HG03139 (cell line): ENCODE measurements at regions not wholly inside any gene's neighbourhood (a gene's known extent, or its start where the extent isn't known, plus 50 kb on each side); places are given as distances from the start of the nearest gene placed in this dataset.
"Not testable (repeated sequence)": the region's sequence is repeated elsewhere in the genome, so short reads cannot be mapped to it uniquely, and the experiment has no call there.

ENCODE experiments used
- ATAC-seq: cut with Tn5 transposase; IDR thresholded peaks from one replicate; pipeline ENCODE4 v1.9.1; 2021; ENCODE audit not compliant: unreplicated experiment

DNA sequence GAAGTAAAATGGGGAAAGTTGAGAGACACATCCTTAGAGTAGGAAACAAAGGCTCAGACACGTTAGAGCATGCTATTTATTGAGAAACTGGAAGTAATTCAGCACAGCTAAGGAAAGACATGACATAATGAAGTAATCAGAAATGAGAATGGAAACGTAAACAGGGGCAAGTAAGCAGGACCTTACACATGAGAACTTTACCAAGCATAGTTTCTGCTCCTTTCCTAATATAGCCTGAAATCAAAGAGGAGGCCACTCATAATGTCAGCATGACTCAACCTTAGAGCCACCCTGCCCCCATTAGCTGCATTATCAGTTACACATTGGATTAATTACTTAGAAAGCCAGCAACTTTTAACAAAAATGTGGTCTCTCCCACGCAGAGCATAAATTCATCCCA lies 558.3 kb upstream of the GRIA3 start:
- no peak for ATAC-seq

DNA sequence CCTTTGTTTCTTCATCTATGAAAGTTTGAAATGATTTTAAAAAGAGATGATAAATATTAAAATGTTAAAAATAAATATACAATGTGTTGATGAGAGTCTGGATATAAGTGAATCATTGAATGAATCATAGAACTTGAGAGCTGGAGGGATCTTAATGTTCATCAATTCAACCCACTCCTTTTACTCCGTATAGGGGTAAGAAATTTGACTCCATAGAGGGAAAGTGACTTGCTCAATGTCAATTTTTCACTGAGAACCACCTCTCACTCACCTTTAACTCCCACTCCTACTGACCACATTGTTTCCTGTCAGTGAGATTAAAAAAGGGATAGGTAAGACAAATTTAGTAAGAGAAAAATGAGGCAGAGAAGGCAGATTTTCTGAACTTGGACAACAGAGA lies 557.2 kb upstream of the GRIA3 start:
- no peak for ATAC-seq

DNA sequence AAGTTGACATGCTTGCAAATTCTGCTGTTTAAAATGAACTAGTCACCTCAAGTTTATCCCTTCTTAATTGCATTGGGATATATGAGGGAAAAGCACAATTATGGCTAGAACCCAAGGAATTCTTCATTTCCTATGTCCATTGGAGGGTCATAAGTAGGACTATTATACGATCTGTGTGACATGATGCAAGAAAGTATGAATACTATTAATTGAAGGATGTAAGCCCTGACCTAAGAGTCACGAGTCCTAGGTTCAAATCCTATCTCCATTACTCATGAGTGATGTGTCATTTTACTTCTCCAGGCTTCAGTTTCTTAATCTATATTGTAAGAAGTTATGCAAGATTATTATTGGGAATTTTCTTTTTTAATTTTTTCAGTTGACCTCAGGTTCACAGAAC lies 542.9 kb upstream of the GRIA3 start:
- no peak for ATAC-seq

DNA sequence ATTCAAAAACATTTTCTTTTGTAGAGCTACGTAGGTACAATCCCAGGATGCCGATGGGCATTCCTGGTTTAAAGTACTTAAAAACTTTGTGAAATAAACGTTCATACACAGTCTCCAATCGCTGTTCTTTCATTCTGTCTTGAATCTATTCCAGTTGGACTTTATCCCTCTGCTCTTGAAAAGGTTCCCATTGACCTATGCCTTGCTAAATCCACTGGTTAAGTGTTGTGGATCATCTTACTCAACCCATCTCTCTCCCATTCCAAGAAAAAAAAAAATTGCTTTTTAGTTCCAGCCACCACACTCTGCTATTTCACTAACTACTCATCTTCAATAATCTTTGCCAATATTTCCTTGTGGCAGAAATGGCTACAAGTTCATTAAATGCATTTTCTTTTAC lies 542.3 kb upstream of the GRIA3 start:
- ATAC-seq = no peak

DNA sequence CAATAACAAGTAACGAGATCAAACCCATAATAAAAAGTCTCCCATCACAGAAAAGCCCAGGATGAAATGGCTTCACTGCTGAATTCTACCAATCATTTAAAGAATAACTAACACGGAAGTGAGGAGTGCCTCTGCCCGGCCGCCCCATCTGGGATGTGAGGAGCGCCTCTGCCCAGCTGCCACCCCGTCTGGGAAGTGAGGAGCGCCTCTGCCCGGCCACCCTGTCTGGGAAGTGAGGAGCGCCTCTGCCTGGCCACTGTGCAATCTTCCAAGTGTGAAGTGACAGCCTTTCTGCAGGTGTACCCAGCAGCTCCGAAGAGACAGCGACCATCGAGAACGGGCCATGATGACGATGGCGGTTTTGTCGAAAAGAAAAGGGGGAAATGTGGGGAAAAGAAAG lies 528.8 kb upstream of the GRIA3 start:
- not testable (repeated sequence) for ATAC-seq

DNA sequence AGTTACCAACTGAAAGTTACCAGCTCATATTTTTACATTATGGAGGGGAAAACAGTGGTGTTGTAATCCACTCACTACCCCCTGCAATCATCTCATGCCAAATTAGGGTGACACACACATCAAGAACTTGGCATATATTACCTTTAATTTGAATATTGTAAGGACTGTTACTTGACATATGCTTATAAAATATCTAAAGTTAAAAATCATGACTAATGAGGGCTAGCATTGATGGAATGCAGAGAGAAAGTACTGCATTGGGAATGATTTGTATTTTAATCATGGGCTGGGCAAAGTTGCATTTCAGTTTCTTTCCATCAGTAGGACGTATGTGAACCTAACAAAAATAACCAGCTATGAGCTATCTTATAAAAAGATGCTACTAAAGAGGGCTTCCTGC lies 517.5 kb upstream of the GRIA3 start:
- ATAC-seq = no peak

DNA sequence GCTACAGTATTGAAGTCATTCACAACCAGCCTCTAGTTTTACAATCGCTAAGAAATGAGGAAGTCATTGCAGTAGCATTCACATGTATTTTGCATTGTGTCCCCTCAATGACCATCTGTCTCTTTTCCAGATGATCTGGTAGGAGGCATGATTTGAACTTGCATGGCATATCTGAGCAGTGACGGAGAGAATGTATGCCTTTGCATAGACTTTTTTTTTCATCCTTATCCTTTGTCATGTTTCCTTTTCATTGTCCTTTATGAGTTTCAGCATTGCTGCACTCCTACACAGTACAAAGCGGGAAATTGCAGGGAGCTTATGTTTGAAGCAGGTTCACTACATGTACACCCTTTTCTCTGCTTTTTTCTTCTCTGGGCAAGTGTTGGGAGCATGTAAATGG lies 516.4 kb upstream of the GRIA3 start:
- ATAC-seq = no peak

DNA sequence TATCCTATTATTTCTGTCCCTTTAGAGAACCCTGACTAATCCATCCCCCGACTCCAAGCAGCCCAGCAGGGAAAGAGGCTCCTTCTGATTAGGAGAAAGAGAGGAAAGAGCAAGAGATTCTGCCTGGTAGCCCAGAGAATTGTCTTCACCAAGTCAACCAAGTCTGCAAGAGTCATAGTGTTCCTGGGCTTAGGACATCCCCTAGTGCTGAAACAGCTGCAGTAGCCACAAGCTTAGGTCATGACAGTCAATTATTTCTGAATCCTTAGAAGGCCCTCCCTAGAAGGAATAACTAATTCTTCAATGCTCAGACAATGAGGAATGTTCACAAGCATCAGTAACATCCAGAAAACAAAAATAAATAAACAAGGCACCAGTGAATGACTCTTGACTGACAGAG lies 480.3 kb upstream of the GRIA3 start:
- no peak for ATAC-seq

DNA sequence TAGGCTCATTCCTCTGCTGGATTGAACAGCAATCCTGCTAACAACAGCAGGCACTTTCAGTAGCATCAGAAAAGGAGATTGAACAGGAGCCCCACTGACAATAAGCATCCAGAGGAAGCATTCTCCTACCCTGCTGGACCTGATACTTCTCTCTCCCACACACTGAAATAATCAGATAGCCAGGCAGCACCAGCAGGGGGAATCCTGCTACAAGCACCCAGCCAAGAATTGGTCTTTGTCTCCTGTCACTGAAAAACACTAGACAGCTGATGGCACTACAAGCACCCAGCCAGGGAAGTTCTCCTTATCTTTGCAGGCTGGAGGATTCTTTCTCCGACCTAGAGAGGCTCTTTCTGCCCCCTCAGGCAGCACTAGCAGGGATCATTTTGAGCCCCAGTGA lies 444.3 kb upstream of the GRIA3 start:
- ATAC-seq = no peak

DNA sequence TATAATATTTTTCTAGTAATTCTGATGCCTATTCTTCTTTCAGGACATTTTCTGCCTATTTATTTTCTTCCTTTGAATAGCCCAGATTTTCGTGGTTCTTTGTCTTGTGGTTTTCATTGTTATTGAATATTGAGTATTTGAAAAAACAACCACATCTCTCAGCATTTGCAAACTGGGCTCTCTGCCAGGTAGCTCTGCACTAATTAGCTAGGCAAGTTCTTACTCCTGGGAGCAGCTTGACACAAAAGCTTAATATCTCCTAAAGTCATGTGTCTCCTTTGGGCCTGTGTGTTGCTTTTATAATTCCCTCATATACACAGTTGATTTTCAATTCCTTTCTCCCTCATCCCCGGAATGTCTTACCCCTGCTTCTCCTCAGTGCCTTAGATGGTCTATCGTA lies 413.5 kb upstream of the GRIA3 start:
- ATAC-seq = no peak

DNA sequence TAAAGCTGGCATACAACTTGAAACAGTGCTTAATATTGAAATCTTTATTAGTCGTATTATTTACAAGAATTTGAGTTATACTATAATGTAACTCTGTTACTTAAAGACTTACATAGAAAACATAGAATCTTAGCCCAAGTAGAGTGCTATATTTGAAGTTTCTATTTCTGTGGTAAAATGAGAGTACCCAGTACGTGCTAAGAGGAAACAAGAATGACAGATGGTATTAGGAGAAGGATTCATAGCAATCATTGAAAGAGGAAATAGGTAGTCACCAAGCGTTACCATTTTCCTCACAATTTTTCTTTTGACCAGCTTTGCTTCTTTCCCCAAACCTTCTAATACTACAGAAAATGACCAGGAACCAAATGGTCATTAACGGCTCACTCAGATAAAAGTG lies 412.1 kb upstream of the GRIA3 start:
- no peak for ATAC-seq

DNA sequence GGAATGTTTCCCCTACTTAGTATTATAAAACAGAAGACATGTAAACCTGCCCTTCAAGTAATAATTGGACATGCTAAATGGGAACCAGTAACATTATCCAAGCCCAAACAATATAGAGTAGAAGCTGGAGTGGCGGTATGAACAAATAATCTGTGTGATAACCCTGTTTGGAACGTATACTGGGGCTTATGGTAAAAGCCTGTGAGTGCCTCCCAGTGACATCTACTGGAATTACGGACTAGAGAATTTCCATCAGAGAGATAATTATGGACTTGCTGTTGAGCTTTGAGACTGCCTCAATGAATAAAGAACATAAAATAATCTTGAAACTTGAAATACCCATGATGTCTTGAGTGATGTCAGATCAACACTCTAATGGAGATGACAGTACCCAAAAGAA lies 406.3 kb upstream of the GRIA3 start:
- no peak for ATAC-seq

DNA sequence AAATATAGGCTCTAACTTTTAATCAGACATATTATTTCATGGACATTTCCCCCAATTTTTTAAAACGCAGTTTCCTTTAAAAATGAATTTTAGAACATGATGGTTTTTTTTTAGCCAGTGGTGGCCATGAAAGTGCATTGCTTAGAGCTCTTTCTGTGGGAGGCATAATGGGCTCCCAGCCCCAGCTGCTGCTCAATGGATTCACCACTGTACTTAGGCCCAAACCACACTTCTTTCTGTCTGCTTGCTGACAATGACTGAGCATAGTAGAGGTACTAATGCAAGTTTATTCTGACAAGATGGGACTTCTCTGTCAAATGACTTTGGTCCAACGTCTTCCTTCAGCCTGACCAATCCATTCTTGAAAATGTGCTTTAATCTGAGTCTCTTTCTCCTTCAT lies 400.2 kb upstream of the GRIA3 start:
- no peak for ATAC-seq

DNA sequence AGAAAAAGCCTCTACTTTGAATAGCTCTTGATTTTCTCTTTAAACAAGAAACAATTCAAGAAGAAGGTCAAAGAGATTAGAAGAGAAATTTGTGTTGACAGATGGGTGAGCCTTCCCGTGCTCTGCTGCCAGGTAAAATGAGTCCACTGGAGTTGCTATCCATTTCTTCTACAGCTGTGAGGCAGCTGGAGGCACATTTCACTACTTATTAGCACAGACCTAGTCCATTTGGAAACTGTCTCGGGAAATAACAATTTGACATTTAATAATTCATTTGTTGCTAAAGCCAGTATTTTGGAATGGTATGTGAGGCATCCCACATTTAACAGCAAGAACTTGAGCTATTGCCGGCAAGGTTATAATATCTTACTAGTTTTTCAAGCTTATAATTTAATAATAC lies 396.8 kb upstream of the GRIA3 start:
- ATAC-seq = no peak

DNA sequence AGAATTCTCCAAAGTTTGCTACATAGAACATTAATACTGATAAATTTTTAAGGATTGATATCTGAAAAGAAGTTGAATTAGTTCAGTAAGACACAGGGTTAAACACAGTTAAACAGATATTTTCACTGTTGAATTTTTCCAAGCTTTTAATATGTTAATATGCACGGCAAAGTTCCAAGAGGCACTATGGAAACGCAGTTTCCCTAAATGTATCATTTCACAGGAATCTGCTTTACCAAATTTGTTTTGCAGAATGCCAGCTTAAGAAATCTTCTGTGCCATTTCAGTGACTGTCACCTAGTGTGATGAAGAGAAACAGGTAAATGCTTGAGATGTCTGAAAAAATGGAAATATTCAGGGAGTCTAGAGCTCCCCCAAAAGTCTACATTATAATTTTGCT lies 395.9 kb upstream of the GRIA3 start:
- no peak for ATAC-seq

DNA sequence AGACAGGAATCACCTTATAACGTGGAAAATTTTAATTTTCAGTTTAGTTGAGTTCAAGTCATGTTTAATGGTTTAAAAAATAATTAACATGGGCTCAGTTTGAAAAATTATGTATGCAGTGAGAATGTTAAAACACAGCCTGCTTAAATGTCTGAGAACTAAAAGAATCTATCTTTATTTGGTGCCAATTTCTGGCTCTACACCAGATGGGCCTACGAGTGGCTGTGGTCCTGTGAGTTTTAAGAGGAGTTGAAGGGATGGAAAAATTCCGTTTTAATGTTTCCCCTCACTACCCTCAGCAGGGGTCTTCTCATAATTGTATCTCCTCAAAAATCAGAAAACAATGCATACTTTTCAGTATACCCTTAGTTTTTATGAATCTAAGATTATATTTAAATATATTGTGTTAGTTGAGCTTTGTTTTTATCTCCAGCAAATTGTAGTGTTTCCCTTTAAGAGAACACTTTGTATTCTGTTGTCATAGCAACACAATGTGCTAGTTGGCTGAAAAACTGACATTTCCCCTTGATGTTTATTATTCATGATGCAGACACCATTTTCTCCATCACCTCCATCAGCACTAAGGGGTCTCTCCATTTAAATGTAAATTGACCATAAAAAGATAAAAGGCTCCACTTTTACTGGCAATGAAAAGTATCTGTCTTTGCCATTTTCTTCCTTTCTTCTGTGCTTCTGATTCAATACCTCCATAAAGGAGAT lies 393.5 kb upstream of the GRIA3 start:
- ATAC-seq = no peak

DNA sequence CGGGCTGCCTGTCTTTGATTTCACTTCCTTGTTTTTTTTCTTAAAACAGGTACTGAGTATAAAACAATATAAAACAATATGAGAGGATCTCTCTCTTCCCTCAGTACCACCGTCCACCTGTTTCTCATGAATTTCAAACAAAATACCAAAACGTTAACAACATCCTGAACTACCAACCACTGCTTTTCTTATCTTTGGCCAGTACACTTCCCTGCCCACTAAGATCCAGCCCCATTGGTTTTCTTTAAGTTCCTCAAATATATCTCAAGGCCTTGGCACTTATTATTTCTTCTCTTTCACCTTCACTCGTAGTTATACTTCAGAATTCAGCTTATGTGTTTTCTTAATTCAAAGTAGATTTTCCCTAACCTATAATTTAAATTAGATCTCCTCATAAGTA lies 370.2 kb upstream of the GRIA3 start:
- ATAC-seq = no peak

DNA sequence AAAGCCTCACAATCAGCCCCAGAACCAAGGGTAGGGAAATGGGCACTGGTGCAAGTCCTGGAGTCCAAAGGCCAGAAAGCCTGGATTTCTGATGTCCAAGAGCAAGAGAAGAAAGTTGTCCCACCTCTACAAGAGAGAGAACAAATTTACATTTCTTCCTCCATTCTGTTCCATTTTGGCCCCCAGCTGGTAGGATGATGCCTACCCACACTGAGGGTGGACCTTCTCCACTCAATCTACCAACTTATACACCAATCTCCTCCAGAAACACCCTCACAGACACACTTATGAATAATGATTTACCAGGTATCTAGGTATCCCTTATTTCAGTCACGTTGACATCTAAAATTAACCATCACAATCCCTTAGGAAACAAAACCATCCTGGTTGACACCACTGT lies 367.8 kb upstream of the GRIA3 start:
- no peak for ATAC-seq

DNA sequence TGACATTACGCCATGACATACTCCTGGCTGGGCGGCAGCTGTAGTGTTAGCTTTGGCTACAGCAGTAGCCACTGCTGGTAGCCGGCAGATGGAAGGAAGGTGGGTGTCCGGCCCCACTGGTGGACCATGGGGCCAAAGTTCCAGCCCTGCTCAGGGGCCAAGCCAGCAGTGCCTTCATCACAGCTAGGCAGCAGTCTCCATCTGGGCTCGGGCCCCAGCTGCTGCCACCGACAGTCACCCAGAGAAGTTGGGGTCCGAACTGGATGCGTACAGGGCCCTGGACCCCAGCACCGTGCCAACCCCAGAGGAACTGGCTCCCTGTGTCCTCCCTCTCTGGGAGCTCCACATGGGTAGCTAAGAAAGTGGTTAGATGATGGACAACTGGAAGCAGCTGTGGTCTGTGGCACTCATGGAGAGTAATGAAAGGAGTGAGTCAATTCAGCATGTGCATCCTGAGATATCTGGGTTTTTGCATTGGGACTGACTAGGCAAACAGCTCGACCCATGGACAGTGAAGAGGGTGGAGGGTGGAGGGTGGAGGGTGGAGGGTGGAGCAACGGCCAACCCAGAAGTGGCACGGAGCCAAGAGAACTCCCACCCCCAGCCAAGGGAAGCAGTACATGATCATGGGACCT lies 366.6 kb upstream of the GRIA3 start:
- ATAC-seq = no peak

DNA sequence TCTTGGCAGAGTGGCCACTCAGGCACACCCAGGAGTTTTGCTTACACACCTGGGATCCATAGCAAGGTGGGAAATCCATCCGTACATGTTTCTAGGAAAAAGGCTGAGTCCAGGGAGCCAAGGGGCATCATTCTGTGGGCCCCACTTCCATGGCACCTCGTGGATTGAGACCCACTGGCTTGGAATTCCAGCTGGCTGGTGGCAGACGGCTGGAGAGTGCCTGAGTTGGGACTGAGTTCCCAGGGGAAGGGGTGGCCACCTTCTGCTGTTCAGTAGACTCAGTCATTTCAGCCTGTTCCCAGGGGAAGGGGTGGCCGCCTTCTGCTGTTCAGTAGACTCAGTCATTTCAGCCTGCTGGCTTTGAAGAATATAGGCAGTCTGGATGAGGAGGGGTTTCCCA lies 366.0 kb upstream of the GRIA3 start:
- no peak for ATAC-seq

DNA sequence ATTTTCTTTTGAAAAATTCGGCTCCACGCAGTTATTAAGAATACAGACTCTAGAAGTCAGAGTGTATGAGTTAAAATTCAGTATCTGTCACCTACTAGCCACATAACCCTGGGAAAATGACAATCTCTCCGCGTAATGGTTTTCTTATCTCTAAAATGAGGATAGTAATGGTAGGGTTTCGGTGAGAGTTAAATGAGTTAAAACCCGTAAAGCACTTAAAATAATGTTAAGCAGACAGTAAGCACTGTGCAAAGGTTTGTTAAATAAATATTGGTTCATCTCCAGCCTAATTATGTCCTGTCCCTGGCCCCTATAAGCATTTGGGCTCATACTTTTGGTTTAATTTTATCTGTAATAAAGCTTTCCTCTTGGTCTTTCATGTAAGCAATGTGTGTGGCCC lies 350.8 kb upstream of the GRIA3 start:
- ATAC-seq = no peak

DNA sequence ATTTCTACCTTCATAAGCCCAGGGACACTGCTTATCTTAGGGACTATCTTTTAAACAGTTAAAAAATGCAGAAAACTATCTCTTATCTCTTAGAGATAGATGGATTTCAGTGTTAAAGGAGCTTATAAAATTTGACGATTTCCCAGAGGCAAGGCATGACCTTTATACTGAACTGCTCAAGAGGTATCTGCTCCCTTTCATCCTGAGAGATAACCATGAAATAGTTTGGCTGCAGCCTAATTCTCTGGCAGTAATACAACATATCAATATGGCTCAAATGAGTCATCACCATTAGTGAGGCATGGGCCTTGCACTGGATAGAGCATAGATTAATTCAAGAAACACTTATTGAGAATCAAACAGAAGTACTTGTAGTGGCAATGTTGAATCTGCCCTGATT lies 348.2 kb upstream of the GRIA3 start:
- no peak for ATAC-seq

DNA sequence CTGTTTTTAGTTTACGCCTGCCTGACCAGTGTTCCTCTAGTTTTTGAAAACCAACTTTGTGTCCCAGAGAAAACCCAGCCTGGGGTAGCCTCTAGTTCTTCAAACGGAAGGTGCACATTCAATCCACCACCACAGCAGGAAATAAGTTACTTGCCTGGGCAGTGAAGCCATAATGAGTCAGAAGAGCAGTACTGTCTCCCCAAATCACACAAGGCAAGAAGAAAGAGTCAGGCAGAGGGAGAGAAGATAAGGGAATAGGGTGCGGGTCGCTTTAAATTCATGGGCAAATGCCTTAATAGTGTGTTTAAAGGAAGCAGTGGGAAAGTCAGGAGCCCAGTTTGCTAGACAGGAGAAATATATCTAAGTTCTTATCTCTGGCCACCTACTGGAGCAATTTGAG lies 333.8 kb upstream of the GRIA3 start:
- no peak for ATAC-seq
